ENCODE measurements at regions not wholly inside any gene's neighbourhood (a gene's known extent, or its start where the extent isn't known, plus 50 kb on each side); places are given as distances from the start of the nearest gene placed in this dataset.

GRCh38 chr20:61128701-61129269 lies 123.3 kb upstream of the CDH4 start:
- no peak for TF ChIP-seq SNAI2 (CRISPR knock-in tag; IDR thresholded peaks at IDR 0.05)
- TF ChIP-seq ZC3H10 (CRISPR knock-in tag; IDR thresholded peaks at IDR 0.05) = no peak
- TF ChIP-seq OSR1 (CRISPR knock-in tag; IDR thresholded peaks at IDR 0.05) = no peak
